ENCODE measurements at regions not wholly inside any gene's neighbourhood (a gene's known extent, or its start where the extent isn't known, plus 50 kb on each side); places are given as distances from the start of the nearest gene placed in this dataset.
"Not testable (repeated sequence)": the region's sequence is repeated elsewhere in the genome, so short reads cannot be mapped to it uniquely, and the experiment has no call there.

GRCh38 chr6:120951258-120951657, 383.0 kb downstream of the TBC1D32 start:
- no peaks in the 10 kb centered on the region for H3K27me3 Mint-ChIP-seq
- no peaks in the 10 kb centered on the region for H3K4me1 Mint-ChIP-seq
- DNase-seq = no peak
- H3K36me3 Mint-ChIP-seq (ENCODE audit: low read depth) = no peaks in the 10 kb centered on the region
- no peak overlapping the region for H3K4me3 Mint-ChIP-seq
- H3K27ac Mint-ChIP-seq = no peak overlapping the region
- no peaks in the 10 kb centered on the region for H3K9me3 ChIP-seq (ENCODE audit: control insufficient read depth, low read length, poor library complexity, severe bottlenecking)
- no peak for ATAC-seq

GRCh38 chr6:120947111-120947510, 387.2 kb downstream of the TBC1D32 start:
- no peak for ATAC-seq
- DNase-seq = no peak
- no peaks in the 10 kb centered on the region for H3K27me3 Mint-ChIP-seq
- no peaks in the 10 kb centered on the region for H3K4me1 Mint-ChIP-seq
- no peak overlapping the region for H3K27ac Mint-ChIP-seq
- H3K9me3 ChIP-seq (ENCODE audit: control insufficient read depth, low read length, poor library complexity, severe bottlenecking) = no peaks in the 10 kb centered on the region
- H3K36me3 Mint-ChIP-seq (ENCODE audit: low read depth) = no peaks in the 10 kb centered on the region
- no peak overlapping the region for H3K4me3 Mint-ChIP-seq

- Mint-ChIP-seq H3K4me3 (no peak overlapping the region), H3K36me3 (ENCODE audit: low read depth) (no peaks in the 10 kb centered on the region), H3K4me1 (no peaks in the 10 kb centered on the region), H3K27ac (no peak overlapping the region), H3K27me3 (no peaks in the 10 kb centered on the region)
- H3K9me3 ChIP-seq (ENCODE audit: control insufficient read depth, low read length, poor library complexity, severe bottlenecking) = no peaks in the 10 kb centered on the region
- no peak for ATAC-seq
- no peak for DNase-seq
Observed at GRCh38 chr6:120945905-120946594, 388.2 kb downstream of the TBC1D32 start.

GRCh38 chr6:120938876-120939472, 395.3 kb downstream of the TBC1D32 start:
- H3K9me3 ChIP-seq (ENCODE audit: control insufficient read depth, low read length, poor library complexity, severe bottlenecking) = no peaks in the 10 kb centered on the region
- Mint-ChIP-seq H3K27me3 (no peaks in the 10 kb centered on the region), H3K4me1 (no peaks in the 10 kb centered on the region), H3K36me3 (ENCODE audit: low read depth) (no peaks in the 10 kb centered on the region), H3K27ac (no peak overlapping the region), H3K4me3 (no peak overlapping the region)
- no peak for DNase-seq
- no peak for ATAC-seq

- Mint-ChIP-seq H3K4me3 (no peak overlapping the region), H3K36me3 (ENCODE audit: low read depth) (no peaks in the 10 kb centered on the region), H3K27me3 (no peaks in the 10 kb centered on the region), H3K27ac (no peak overlapping the region), H3K4me1 (no peaks in the 10 kb centered on the region)
- DNase-seq = no peak
- ATAC-seq = no peak
- H3K9me3 ChIP-seq (ENCODE audit: control insufficient read depth, low read length, poor library complexity, severe bottlenecking) = no peaks in the 10 kb centered on the region
Observed at GRCh38 chr6:120938164-120938875, 396.0 kb downstream of the TBC1D32 start.

GRCh38 chr6:120935908-120936307, 398.4 kb downstream of the TBC1D32 start:
- Mint-ChIP-seq H3K36me3 (ENCODE audit: low read depth) (no peaks in the 10 kb centered on the region), H3K4me1 (no peaks in the 10 kb centered on the region), H3K4me3 (no peak overlapping the region), H3K27me3 (no peaks in the 10 kb centered on the region), H3K27ac (no peak overlapping the region)
- ATAC-seq (no peak), DNase-seq (no peak)
- H3K9me3 ChIP-seq (ENCODE audit: control insufficient read depth, low read length, poor library complexity, severe bottlenecking) = no peaks in the 10 kb centered on the region

- H3K4me1 Mint-ChIP-seq = no peaks in the 10 kb centered on the region
- no peaks in the 10 kb centered on the region for H3K36me3 Mint-ChIP-seq (ENCODE audit: low read depth)
- ATAC-seq = no peak
- no peak overlapping the region for H3K4me3 Mint-ChIP-seq
- no peak for DNase-seq
- H3K27me3 Mint-ChIP-seq = no peaks in the 10 kb centered on the region
- no peaks in the 10 kb centered on the region for H3K9me3 ChIP-seq (ENCODE audit: control insufficient read depth, low read length, poor library complexity, severe bottlenecking)
- H3K27ac Mint-ChIP-seq = no peak overlapping the region
Observed at GRCh38 chr6:120935016-120935415, 399.3 kb downstream of the TBC1D32 start.

GRCh38 chr6:120931520-120932180, 402.6 kb downstream of the TBC1D32 start:
- not testable (repeated sequence) for H3K4me1 Mint-ChIP-seq; DNase-seq; H3K36me3 Mint-ChIP-seq (ENCODE audit: low read depth); ATAC-seq; H3K9me3 ChIP-seq (ENCODE audit: control insufficient read depth, low read length, poor library complexity, severe bottlenecking); H3K27me3 Mint-ChIP-seq; H3K4me3 Mint-ChIP-seq; H3K27ac Mint-ChIP-seq

GRCh38 chr6:120930500-120930899, 403.8 kb downstream of the TBC1D32 start:
- not testable (repeated sequence) for DNase-seq; H3K4me1 Mint-ChIP-seq; H3K36me3 Mint-ChIP-seq (ENCODE audit: low read depth); H3K27me3 Mint-ChIP-seq; ATAC-seq; H3K9me3 ChIP-seq (ENCODE audit: control insufficient read depth, low read length, poor library complexity, severe bottlenecking); H3K4me3 Mint-ChIP-seq; H3K27ac Mint-ChIP-seq

- Mint-ChIP-seq H3K4me1 (no peaks in the 10 kb centered on the region), H3K4me3 (no peak overlapping the region), H3K36me3 (ENCODE audit: low read depth) (no peaks in the 10 kb centered on the region), H3K27ac (no peak overlapping the region), H3K27me3 (no peaks in the 10 kb centered on the region)
- DNase-seq = no peak
- no peak for ATAC-seq
- H3K9me3 ChIP-seq (ENCODE audit: control insufficient read depth, low read length, poor library complexity, severe bottlenecking) = no peaks in the 10 kb centered on the region
Observed at GRCh38 chr6:120924214-120924613, 410.1 kb downstream of the TBC1D32 start.

GRCh38 chr6:120918137-120918536, 416.1 kb downstream of the TBC1D32 start:
- ATAC-seq (no peak), DNase-seq (no peak)
- no peak overlapping the region for H3K4me3 Mint-ChIP-seq
- no peaks in the 10 kb centered on the region for H3K36me3 Mint-ChIP-seq (ENCODE audit: low read depth)
- no peaks in the 10 kb centered on the region for H3K4me1 Mint-ChIP-seq
- no peak overlapping the region for H3K27ac Mint-ChIP-seq
- H3K27me3 Mint-ChIP-seq = no peaks in the 10 kb centered on the region
- no peaks in the 10 kb centered on the region for H3K9me3 ChIP-seq (ENCODE audit: control insufficient read depth, low read length, poor library complexity, severe bottlenecking)

- Mint-ChIP-seq H3K27me3 (no peaks in the 10 kb centered on the region), H3K4me3 (no peak overlapping the region), H3K36me3 (ENCODE audit: low read depth) (no peaks in the 10 kb centered on the region), H3K4me1 (no peaks in the 10 kb centered on the region), H3K27ac (no peak overlapping the region)
- no peak for ATAC-seq
- DNase-seq = no peak
- H3K9me3 ChIP-seq (ENCODE audit: control insufficient read depth, low read length, poor library complexity, severe bottlenecking) = no peaks in the 10 kb centered on the region
Observed at GRCh38 chr6:120916844-120917243, 417.4 kb downstream of the TBC1D32 start.

- H3K27ac Mint-ChIP-seq = no peak overlapping the region
- no peaks in the 10 kb centered on the region for H3K27me3 Mint-ChIP-seq
- ATAC-seq = no peak
- no peak overlapping the region for H3K4me3 Mint-ChIP-seq
- H3K9me3 ChIP-seq (ENCODE audit: control insufficient read depth, low read length, poor library complexity, severe bottlenecking) = no peaks in the 10 kb centered on the region
- no peaks in the 10 kb centered on the region for H3K4me1 Mint-ChIP-seq
- H3K36me3 Mint-ChIP-seq (ENCODE audit: low read depth) = no peaks in the 10 kb centered on the region
- no peak for DNase-seq
Observed at GRCh38 chr6:120913486-120913885, 420.8 kb downstream of the TBC1D32 start.

Data from T-helper 17 cell (primary cell).